T-helper 1 cell treated with Interleukin-12 subunit alpha and Interleukin-12 subunit beta and Interleukin-4 antibody, amounts not matched to agents 30 μg/mL and 1 μg/mL, for 36 hours (primary cell): ENCODE measurements at regions not wholly inside any gene's neighbourhood (a gene's known extent, or its start where the extent isn't known, plus 50 kb on each side); places are given as distances from the start of the nearest gene placed in this dataset.
"Not testable (repeated sequence)": the region's sequence is repeated elsewhere in the genome, so short reads cannot be mapped to it uniquely, and the experiment has no call there.

Source experiments
- H3K27ac Mint-ChIP-seq: one replicate; pipeline ENCODE4 v1.8.0; 2021; ENCODE audit warnings: mild to moderate bottlenecking, mixed read lengths
- H3K27me3 Mint-ChIP-seq: one replicate; pipeline ENCODE4 v1.8.0; 2021; ENCODE audit warnings: low read depth, mixed read lengths
- H3K36me3 Mint-ChIP-seq: one replicate; pipeline ENCODE4 v1.8.0; 2021; ENCODE audit warnings: low read depth, mixed read lengths
- H3K4me1 Mint-ChIP-seq: one replicate; pipeline ENCODE4 v1.8.0; 2021; ENCODE audit warnings: low read depth, mixed read lengths
- H3K4me3 Mint-ChIP-seq: one replicate; pipeline ENCODE4 v1.8.0; 2021; ENCODE audit warnings: mild to moderate bottlenecking, moderate library complexity, mixed read lengths
- H3K9me3 Mint-ChIP-seq: one replicate; pipeline ENCODE4 v1.8.0; 2021; ENCODE audit warnings: mixed read lengths

DNA sequence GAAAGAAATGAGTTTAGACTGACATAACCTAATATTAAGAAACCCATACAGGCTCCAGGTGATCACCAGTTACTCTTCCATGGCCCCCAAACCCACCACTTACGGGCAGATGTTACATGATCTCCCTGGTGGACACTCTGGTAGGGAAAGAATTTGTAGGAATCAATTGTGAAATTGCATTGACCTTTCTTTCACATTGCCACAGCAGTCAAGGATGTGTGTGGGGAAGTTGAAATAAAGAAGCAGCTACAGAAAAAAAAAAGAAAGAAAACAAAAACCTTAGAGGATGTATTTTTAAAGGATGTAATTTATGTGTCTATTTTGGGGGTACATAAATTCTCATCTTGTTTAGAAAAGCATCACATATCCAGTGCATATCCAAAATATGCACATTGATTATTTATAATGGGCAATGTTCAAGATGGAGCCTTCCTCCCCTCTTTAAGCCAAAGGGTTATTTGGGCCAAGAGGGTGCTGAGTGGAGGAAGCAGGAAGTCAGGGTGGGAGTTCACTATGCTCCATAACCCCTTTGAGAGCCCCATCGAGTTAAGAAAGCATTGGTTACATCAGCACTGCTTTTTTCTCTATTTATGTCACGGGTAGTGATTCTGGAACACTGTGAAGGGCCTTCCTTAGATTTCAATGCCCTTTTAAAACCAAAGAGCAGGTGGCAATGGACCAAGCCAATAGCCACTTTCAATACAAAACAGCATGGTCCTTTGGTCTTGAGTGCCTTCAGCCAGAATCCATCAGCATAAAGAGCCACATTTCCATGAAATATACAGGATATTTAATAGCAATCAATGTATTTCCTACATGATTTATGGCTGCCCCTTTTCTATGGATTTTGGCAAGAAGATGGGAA is 169.6 kb downstream of the LACC1 start:
- H3K4me3 Mint-ChIP-seq: no peak overlapping the region
- H3K36me3 Mint-ChIP-seq: no peaks in the 10 kb centered on the region
- H3K4me1 Mint-ChIP-seq: no peaks in the 10 kb centered on the region
- H3K27ac Mint-ChIP-seq: no peak overlapping the region
- no peaks in the 10 kb centered on the region for H3K9me3 Mint-ChIP-seq
- H3K27me3 Mint-ChIP-seq: peaks cover 14% of the 10 kb centered on the region

DNA sequence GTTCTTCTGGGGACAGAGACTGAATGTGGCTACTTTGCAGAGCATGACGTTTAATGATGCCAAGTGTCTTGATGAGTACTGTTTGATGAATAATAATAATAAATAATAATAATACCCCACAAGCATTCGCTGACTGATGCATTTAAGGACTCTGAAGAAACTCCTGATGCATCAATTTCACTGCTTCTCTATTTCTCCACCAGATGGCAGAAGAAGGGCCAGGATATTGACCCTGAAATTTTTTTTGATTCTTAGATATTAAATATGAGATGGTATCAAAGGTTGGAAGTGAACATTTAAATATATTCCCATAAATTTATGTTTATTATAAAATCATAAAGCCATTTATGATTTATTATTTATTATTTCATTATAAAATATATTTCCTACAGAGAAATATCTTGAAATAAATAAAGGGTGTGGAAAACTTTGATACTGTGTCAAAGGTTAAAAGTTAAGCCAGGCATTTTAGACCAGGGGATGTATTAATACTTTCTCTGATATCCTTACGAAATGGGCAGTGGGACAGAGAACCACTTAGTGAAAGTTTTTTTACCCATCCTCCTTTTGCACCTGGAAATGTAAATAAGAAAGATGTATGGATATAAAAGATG is 170.9 kb downstream of the LACC1 start:
- Mint-ChIP-seq H3K4me1 (no peaks in the 10 kb centered on the region), H3K4me3 (no peak overlapping the region), H3K27ac (no peak overlapping the region), H3K36me3 (no peaks in the 10 kb centered on the region), H3K9me3 (no peaks in the 10 kb centered on the region), H3K27me3 (peaks cover 26% of the 10 kb centered on the region)

DNA sequence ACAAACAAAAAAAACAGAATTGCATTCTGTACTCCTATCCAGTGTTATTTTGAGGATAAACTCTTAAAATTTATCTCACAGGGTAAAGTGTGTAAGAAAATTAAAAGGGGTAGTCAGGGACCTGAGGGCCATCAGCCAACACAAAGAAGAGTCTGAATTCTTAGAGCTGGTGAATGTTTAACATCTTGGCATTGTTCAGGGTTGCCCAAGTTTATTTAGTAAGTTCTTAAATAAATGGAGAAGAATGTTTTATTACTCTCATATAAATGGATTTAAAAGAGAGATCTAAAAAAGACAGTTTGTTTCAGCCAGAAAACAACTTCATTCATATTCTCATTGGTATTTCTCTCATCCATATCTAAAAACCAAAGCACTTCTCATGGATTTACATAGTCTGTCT is 171.7 kb downstream of the LACC1 start:
- peaks cover 2% of the 10 kb centered on the region for H3K4me1 Mint-ChIP-seq
- H3K36me3 Mint-ChIP-seq: no peaks in the 10 kb centered on the region
- no peaks in the 10 kb centered on the region for H3K9me3 Mint-ChIP-seq
- no peak overlapping the region for H3K4me3 Mint-ChIP-seq
- peaks cover 30% of the 10 kb centered on the region for H3K27me3 Mint-ChIP-seq
- H3K27ac Mint-ChIP-seq: no peak overlapping the region

DNA sequence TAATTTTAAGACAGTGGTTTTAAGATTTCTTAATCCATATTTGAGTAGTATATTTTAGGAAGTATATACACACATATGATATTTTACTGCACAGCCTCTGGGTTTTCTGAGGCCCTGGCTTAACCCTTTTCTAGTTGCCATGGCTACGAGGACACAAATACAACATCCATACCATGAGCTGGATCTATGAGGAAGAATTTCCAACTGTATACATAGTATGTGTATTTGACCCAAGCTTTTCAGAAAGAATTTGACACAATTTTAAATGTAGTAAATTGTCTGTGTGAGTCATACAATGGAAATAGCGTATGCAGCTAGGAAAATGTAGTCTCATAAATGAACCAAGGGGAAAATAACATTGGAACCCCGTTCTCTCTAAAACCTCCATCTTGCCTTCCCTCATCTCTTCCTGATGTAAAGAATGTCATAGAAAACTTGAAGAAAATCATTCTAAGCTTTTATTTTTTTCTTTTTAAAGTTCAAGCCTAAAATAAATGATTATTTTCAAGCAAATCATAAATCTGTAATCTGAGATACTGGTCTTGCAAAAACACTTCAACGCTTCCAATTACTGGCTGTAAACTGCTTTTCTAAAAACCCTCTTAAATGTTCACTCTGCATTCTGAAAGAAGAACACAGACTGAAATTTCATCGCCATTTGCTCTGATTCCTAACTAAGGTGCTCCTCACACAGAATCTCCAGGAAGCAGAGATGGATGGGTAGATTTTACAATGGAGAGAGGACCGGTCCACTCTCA is 172.4 kb downstream of the LACC1 start:
- Mint-ChIP-seq H3K9me3 (no peaks in the 10 kb centered on the region), H3K27ac (no peak overlapping the region), H3K4me3 (no peak overlapping the region), H3K36me3 (no peaks in the 10 kb centered on the region), H3K4me1 (peaks cover 2% of the 10 kb centered on the region), H3K27me3 (peaks cover 28% of the 10 kb centered on the region)

DNA sequence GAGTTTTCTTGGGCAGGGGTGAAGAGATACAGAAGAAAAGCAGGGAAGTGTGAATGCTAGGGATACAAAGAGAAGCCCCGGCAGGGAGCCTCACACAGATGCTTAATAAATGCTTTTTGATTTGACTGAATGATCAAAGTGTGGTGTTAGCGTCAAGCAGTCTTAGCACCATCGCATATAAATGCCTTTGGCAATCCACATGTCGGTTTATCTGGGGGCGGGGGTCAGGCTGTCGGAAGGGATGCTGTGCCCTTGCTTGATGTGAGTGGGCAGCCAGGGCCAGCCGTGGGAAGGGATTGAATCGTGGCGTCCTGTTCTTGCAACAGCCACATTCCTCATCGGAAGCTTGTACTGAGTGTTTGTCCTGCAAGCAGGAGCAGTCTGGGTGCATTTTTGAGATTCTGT is 173.1 kb downstream of the LACC1 start:
- Mint-ChIP-seq H3K27me3 (peaks cover 26% of the 10 kb centered on the region), H3K36me3 (no peaks in the 10 kb centered on the region), H3K27ac (no peak overlapping the region), H3K4me1 (peaks cover 2% of the 10 kb centered on the region), H3K9me3 (no peaks in the 10 kb centered on the region), H3K4me3 (no peak overlapping the region)

DNA sequence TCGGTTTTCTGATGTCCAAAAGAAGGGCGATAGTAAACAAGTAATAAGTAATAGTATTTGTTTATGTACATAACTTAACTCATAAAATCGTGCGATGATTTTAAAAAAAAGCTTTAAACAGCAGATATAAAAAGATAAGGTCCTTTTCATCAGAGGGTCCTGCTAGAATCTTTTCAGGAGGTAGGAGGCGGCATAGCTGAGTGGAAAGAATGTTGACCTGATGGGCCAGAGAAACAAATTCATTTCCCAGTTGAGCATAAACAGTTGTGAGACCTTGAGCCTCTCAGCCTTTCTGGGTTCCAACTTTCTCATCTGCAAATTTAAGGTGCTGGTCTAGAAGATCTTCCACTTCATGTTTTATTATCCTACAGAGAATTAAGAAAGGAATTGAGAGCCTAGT is 173.5 kb downstream of the LACC1 start:
- Mint-ChIP-seq H3K27ac (no peak overlapping the region), H3K4me1 (peaks cover 2% of the 10 kb centered on the region), H3K27me3 (peaks cover 26% of the 10 kb centered on the region), H3K4me3 (no peak overlapping the region), H3K9me3 (no peaks in the 10 kb centered on the region), H3K36me3 (no peaks in the 10 kb centered on the region)

DNA sequence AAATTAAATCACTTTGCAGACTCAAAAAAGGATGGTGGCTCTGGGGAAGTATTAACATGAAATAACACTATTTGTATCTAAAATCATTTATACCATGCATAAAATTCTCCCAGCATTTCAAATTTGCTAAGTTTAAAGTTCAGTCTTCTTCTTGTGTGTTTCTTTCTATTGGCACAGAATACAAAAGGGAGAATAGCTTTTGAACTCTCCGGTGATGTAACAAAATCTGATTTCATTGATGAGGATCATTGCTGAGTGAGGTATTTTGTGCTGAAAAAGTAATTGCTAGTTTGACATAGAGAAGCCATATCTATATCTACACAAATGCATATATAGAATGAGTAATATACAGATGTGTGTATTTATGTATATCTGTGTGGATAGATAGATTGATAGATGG is 174.8 kb downstream of the LACC1 start:
- no peaks in the 10 kb centered on the region for H3K9me3 Mint-ChIP-seq
- H3K27me3 Mint-ChIP-seq: peaks cover 32% of the 10 kb centered on the region
- H3K36me3 Mint-ChIP-seq: no peaks in the 10 kb centered on the region
- H3K4me3 Mint-ChIP-seq: no peak overlapping the region
- H3K27ac Mint-ChIP-seq: no peak overlapping the region
- H3K4me1 Mint-ChIP-seq: peaks cover 2% of the 10 kb centered on the region

DNA sequence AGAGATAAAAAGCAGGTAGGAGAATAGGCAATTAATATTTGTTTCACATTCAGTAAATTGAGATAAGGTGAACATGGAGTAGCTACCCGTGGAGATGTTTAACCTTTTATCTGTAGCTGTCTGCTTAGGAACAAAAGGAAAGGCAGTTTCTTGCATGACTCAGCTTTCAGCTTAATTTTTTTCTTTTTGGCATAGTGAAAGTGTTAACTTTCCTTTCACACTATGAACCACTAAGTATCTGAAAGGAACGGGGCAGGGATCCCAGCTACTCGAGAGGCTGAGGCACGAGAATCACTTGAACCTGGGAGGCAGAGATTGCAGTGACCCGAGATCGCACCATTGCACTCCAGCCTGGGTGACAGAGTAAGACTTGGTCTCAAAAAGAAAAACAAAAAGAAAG is 176.0 kb downstream of the LACC1 start:
- H3K27me3 Mint-ChIP-seq: peaks cover 33% of the 10 kb centered on the region
- not testable (repeated sequence) for H3K4me3 Mint-ChIP-seq, H3K9me3 Mint-ChIP-seq, H3K4me1 Mint-ChIP-seq, H3K27ac Mint-ChIP-seq, H3K36me3 Mint-ChIP-seq

DNA sequence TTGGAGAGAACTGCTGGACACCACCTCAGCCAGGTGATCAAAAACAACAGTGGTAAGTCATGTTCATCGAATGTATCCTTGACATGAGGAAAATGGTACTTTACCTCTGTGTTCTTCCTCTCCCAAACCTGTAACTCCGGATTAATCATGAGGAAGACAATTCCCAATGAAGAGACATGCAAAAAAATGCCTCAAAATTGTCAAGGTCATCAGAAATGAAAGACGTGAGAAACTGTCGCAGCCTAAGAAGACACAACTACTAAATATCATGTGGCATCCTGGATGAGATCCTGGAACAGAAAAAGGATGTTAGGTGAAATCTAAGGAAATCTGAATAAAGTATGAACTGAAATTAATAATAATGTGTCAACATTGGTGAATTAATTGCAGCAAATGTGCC is 178.4 kb downstream of the LACC1 start:
- Mint-ChIP-seq H3K4me3 (no peak overlapping the region), H3K9me3 (no peaks in the 10 kb centered on the region), H3K4me1 (peaks cover 2% of the 10 kb centered on the region), H3K27me3 (peaks cover 25% of the 10 kb centered on the region), H3K36me3 (no peaks in the 10 kb centered on the region), H3K27ac (no peak overlapping the region)

DNA sequence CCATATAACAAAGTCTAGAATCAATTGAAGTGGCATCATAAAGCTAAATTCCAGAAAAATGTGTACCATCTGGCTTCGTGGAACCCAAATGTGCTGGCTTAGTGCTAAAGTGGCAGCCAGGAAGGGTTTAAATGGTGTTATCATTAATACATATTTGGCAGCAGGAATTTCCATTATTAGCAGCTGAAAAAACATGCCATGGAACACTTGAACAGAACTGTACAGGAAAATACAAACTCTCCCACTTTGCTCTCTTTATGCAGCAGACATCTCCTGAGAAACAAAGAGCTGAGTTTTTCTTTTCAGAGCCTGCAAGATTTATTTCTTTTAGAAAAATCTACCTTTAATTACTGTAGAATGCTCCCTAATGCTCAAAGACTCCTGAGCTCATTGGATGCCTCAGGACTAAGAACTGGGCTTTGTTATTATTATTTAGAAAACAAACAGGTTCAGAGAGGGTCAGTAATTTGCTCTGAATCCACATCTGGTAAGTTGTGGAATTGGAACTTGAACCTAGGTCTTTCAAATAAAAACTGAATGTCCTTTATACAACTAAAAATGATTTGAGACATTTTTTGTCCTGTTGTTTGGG is 179.0 kb downstream of the LACC1 start:
- Mint-ChIP-seq H3K9me3 (no peaks in the 10 kb centered on the region), H3K27ac (no peak overlapping the region), H3K36me3 (no peaks in the 10 kb centered on the region), H3K4me3 (no peak overlapping the region), H3K27me3 (peaks cover 25% of the 10 kb centered on the region), H3K4me1 (peaks cover 2% of the 10 kb centered on the region)

DNA sequence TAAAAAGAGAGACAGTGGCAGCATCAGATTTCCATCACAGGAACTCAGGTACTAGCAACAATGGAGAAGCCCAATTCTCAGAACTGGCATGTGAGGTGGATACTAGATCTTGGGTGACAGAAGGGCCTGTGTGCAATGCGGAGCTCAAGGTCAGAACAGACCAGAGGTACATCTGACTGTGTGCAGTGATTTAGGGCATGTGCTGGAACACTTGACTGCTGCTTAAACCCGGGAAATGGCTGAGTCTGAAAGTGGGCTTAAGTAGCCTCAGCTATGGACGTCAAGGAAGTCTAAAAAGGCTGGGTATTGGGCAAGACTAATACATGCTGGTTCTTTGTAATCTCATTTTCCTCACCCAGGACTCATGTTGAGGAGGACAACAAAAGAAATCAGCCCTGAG is 182.2 kb downstream of the LACC1 start:
- Mint-ChIP-seq H3K4me1 (no peaks in the 10 kb centered on the region), H3K27me3 (peaks cover 9% of the 10 kb centered on the region), H3K4me3 (no peak overlapping the region), H3K27ac (no peak overlapping the region), H3K9me3 (no peaks in the 10 kb centered on the region), H3K36me3 (no peaks in the 10 kb centered on the region)

DNA sequence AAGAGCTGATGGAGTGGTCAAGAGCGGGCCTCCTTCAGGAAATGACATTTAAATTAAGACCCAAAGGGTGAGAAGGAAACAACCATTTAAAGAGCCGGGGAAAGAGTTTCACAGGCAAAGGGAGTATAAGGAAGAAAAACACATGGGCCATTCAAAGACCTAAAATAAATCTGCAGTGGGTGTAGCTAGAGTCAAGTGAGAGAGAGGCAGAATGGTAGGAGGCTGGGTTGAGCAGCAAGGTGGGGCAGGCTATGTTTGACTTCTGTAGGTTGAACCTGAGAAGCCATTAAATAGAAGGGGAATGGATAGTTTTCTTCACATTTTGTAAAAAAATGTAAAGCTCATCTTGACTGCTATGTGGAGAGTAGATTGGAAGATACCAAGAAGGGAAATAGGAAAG is 183.8 kb downstream of the LACC1 start:
- no peak overlapping the region for H3K27ac Mint-ChIP-seq
- peaks cover 9% of the 10 kb centered on the region for H3K27me3 Mint-ChIP-seq
- H3K4me3 Mint-ChIP-seq: no peak overlapping the region
- no peaks in the 10 kb centered on the region for H3K9me3 Mint-ChIP-seq
- no peaks in the 10 kb centered on the region for H3K4me1 Mint-ChIP-seq
- H3K36me3 Mint-ChIP-seq: no peaks in the 10 kb centered on the region

DNA sequence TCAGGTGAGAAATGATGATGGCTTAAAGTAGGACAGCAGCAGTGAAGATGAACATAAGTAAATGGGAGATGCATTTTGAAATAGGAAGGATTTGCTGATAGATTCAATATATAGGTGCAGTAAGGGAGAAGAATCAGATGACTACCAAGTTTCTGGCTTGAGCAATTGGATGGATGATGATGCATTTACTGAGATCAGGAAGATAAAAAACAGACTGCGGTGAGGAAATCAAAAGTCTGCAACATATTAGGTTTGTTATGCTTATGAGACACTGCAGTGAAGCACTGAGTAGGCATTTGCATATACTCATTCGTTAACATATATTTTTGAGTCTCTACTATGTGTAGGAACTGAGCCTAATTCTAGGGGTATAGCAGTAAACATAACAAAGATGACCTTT is 184.2 kb downstream of the LACC1 start:
- H3K4me1 Mint-ChIP-seq: no peaks in the 10 kb centered on the region
- H3K27me3 Mint-ChIP-seq: peaks cover 7% of the 10 kb centered on the region
- no peaks in the 10 kb centered on the region for H3K9me3 Mint-ChIP-seq
- H3K27ac Mint-ChIP-seq: no peak overlapping the region
- H3K36me3 Mint-ChIP-seq: no peaks in the 10 kb centered on the region
- H3K4me3 Mint-ChIP-seq: no peak overlapping the region

DNA sequence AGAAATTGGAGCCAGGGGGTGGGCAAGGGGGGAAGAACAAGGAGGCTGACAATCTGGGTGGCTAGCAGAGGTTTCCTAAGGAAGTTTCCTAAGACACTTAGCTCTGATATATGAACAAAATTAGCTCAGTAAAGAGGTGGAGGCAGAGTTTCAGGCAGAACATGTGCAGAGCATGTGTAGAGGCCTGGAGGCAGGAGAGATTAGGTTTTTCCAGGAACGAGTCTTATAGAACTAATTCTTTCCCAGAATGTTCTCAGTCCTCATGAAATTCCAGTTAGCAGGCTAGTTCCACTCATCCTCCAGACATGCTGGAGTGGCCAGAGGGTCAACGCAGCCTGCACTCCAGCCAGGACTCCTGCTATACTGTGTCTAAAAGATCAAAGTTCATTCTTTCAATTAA is 184.7 kb downstream of the LACC1 start:
- H3K4me1 Mint-ChIP-seq: no peaks in the 10 kb centered on the region
- no peaks in the 10 kb centered on the region for H3K9me3 Mint-ChIP-seq
- no peak overlapping the region for H3K4me3 Mint-ChIP-seq
- H3K36me3 Mint-ChIP-seq: no peaks in the 10 kb centered on the region
- peaks cover 5% of the 10 kb centered on the region for H3K27me3 Mint-ChIP-seq
- no peak overlapping the region for H3K27ac Mint-ChIP-seq
